NCI-H2196 treated with DMSO at 0.1 percent for 48 hours (cell line): ENCODE measurements at regions not wholly inside any gene's neighbourhood (a gene's known extent, or its start where the extent isn't known, plus 50 kb on each side); places are given as distances from the start of the nearest gene placed in this dataset.
"Not testable (repeated sequence)": the region's sequence is repeated elsewhere in the genome, so short reads cannot be mapped to it uniquely, and the experiment has no call there.

ENCODE experiments used
- DNase-seq: peaks from one replicate; lab custom pipeline; 2025; ENCODE audit not compliant: unreplicated experiment; lab: John Stamatoyannopoulos, UW

DNA sequence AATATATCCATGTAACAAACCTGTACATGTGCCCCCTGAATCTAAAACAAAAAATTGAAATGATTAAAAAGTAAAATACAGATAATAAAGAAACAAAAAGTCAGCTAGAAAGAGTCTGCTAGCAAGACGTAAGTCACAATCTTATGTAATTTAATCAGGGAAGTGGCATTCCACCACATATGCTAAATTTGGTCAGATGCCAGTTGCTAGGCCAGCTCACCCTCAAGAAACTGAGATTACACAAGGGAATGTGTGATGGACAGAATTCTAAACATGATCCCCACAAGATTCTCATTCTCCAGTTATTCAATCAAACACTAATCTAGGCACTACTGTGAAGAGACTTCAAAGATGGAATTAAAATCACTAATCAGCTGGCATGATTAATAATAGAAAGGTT lies 689.3 kb downstream of the CENPC start:
- DNase-seq = no peak

DNA sequence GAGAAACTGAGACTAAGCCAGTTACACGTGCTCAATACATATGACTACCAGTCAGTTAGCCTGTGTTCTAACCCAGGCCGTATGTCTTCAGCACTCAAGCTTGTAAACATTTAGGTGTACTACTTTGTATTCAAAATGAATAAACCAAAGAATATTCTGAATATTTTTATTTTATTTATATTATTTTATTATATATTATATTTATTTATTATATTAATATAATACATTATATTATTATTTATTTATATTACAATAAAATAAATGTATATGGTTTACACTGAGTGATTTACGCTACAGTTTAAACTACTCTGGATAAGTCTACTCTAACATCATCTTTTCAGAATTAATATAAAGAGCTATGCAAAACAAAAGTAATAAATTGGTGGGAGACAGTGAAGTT lies 691.5 kb downstream of the CENPC start:
- DNase-seq = no peak

DNA sequence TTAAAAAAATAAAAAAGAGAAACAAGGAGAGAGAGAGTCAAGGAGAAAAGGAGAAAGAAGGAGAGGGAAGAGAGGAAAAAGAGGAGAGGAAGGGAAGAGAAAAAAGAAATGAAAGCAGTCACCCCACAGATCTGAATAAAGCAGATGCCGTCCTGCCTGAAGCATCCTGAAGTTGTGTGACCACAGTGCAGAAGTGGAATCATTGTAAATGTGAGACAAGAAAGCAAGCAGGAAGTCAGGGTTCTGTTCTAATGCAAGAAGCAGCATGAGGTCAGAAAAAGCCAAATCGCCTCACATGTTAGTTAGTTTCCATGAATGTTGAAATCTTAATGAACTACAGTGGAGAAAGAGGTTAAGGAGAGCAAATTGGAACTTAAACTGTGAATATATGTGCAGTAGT lies 692.5 kb downstream of the CENPC start:
- DNase-seq = no peak

DNA sequence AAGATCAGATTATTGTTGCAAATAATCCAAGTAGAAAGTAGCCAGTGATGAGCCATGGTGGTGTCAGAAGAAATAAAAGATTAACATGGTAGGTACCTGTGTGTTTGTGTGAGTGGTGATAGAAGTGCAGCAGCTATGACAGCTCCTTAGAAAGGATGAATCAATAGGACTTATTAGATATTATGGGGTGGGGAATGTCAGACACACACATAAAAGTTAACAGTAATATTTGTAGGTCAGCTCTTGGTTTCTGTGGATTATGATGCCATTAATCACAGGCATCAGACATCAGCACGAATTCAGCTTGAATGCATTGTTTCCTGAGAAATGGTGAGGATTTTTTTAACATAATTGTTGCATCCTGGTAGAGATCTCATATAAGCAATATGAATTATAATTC lies 695.7 kb downstream of the CENPC start:
- DNase-seq = no peak

DNA sequence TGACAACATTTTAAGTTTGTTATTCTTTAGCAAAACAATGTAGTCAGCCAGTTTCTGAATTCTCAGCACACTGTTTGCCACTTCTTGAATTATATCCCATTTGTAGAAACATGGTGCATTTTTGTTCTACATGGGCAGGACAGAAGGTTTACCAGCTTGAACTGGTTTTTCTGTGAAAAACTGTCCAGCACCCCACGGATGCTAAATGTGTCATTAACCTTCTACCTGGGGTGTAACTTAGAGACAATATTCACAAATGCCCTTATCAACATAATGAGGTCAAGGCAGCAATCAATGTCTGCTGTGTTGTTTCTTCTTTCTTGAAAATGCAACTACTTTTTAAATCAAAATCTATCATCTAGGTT lies 702.6 kb downstream of the CENPC start:
- DNase-seq = no peak

DNA sequence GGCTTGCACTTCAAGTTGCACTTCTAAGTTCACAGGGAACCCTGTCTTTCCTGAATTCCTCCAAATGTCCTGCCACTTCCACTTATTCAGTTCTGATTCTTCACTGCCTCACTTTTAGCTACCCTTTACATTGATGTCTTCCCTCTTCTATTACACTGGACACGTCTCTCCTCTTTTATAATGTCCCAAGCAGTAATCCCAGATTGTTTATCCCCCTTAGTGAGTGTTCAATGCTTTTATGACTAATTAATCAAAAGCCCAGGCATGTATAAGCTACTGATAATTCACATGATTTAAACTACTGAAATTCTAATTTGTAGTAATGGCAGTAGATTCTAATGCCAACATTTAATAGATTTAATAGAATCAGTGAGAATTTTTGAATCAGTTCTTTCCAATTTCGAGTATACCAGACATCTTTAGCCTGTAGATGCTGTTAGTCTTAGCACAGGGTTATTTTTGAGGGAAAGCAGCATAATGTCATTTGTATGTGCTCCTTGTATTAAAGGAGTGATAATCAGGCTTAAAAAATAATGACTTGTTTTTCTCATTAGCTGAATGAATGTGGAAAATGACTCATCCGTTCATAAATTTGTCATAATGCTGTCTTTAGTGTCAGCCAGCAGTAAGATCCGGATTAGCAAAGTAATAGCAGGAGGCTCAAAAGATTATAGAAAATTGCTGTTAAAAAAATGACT lies 703.1 kb downstream of the CENPC start:
- DNase-seq = no peak

DNA sequence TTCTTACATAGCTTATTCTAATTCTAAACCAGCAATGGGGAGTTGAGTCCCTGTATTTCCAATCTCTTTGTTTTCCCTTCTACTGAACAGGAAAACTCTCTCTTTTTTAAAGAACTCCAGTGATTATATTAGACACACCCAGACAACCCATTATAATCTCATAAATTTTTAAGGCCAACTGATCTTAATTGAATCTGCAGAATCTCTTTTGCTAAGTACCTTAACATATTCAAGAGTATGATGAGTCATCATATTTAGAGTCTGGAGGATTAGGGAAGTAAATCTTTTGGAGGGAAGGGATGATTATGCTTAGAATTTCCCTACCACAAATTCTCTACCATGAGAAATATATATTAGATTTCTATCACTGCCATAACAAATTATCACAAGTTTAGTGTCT lies 705.1 kb downstream of the CENPC start:
- DNase-seq = no peak

DNA sequence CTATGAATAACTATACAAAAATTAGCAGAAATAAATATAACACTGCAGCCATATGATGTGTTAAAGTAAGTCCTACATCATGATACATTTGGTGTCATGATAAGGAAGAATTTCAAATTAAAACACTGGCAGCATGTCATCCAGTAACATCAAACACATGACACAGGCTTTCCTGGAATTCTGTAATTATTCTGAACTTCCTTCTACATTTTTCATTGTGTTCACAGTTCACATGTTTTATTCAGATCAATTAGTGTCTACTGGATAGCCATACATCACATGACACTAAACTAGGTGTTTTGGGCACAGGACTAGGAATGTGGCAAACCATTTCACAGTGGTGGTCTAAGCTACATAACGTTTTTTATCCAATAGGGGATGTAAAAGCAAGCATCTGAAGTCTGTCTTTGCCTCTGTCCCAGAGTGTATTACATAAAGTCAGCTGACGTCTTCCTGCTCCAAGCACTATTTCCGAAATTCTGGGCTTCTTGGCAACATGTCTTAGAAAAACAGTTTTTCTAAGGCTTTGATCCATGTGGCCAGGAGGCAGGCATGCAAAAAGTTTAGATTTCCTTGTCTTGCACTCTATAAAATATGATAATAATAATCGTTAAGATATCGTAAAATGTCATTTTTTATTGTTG lies 707.9 kb downstream of the CENPC start:
- no peak for DNase-seq

DNA sequence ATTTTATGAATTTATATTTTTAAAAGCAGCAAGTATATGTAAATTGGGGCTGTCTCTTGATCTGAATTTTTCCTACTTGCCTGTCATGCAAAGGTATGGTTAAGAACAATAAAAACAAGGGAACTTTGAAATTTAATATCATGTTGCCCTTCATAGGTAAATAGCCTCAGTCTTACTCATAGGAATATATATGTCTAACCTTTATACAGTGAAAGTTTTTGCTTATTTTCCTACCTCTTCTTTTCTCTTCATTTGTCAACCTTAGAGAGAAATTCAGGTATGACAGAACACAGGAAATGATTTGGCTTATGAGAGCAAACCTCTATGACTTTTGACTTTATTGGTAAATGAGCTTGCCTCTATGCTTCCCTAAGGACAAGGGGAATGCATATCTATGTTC lies 716.0 kb downstream of the CENPC start:
- no peak for DNase-seq

DNA sequence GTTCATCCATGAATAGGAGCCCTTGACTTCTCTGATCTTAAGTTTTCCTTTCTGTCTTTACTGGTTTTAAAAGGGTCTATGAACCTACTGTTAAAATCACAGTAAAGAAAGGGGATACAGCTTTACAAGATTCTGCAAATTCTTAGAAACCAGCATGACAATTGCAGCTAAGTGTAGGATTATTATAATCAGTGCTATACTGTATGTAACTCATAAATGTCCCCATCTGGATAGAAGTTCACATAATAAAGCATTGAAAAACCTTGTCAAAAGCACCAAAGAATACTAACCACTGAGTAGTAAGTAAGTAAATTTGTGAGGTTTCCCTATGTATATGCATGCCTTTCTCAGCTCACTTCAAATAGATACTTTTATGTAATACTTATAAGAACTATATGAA lies 724.6 kb downstream of the CENPC start:
- DNase-seq = no peak

DNA sequence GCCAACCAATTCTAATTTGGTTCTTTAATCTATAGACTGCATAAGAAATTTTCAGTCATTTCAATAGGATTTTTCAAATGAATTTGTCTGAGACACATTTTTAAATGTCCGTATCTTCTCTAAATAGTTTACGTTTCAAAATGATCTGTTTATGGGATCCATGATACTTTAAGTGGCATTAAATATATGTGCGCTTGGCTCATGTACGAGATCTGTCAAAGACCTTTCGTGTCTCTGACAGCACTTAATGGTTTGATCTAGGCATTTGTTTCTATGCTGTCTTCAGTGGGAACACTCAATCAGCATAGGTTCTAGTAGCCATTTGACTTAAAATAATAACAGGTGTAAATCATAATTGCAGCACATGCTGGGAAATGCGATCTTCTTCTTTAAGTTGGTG lies 731.0 kb downstream of the CENPC start:
- no peak for DNase-seq

DNA sequence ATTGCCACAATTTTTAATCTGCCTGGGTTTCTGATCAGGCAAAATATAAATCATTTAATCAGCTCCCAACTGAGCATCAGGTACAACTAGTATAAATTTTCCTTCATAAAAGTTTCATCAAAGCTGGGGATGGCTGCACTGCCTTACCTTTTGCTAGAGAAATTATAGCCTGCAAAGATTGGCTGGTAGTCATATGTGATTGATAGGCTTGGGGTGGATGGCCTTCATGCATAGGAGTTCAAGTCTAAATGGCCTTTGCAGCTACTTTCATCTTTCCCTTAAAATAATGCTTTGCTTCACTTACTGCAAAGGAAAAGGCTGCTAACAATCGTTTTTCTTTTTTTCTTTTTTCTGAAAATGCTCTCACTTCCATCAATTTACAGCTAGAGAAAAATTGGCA lies 739.7 kb downstream of the CENPC start:
- DNase-seq = no peak

DNA sequence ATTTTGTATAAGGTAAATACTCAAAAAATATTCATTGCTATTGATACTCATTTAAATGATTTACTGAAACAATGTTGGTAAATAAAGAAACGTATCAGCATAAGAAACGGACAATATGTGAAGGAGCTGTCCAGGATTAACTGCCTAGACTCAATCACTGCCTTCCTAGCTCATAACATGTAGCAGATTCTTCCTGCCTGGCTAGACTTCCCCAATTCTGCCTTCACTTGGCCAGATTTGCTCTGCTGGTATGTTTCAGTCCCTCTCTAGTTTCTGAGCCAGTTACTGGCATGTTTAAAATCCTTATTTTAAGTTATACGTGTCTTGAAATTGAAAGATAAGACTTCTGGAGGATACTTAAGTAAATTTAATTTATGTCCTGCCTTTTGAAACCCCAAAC lies 740.3 kb downstream of the CENPC start:
- no peak for DNase-seq

DNA sequence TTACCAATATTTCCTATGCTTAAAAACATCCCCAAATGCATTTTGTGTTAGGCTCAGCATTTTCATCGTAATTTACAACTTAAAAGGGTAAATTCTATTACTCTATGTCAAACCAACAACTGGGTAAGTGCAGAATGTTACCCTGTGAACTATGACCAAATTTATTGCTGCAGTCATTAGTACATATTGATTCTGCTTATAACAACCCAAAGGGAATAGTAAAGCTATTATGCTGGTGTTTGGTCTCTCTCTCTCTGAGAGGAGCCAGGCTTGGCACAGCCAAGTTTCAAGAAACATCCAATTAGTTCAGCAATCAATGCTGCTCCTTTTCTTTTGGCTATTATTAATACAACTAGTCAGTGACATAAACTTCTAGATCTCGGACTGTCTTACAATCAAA lies 747.7 kb downstream of the CENPC start:
- no peak for DNase-seq

DNA sequence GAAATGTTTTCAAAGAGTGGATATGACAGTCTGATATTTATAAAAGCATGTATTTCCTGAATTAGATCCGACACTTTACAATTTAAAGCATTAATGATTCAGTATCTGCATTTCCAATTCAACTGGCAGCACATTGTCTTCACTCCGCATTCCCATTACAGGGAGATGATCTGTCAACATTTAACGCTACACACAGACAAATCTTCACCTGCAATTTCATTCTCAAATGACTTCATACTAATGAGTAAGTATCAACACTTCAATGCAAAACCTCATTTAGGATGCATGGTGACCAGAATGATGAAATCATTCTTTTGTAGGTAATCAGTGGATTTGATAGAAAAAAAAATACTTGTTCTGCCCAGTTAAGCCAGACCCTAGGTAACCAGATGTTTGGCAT lies 749.6 kb downstream of the CENPC start:
- no peak for DNase-seq

DNA sequence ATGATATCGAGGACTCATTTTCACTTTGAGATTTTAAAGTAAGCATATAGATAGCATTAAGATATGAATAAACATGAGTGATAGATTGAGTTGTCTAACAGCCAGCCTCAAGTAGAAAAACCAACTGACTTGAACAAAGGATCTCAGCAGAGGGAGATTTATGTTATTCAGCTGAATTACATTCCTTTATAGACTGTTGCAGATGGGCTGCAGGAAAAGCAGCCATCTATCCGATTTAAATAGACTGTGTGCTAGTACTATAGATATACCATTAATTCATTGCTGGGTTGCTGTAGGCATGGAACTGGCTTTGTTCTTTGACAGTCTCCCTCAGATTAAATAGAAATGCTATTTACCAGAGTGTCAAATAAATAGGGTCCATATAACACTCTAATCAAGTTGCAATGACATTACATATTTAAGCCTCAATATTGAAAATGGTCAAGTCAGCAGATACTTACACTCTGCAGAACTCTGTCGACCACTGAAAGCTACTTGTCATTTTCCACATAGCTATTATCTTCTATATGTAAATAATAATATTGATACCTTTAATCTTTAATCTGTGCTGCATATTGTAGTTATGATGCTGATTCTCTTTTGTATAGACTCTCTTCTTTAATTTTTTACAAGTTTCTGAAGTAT lies 750.8 kb downstream of the CENPC start:
- no peak for DNase-seq

DNA sequence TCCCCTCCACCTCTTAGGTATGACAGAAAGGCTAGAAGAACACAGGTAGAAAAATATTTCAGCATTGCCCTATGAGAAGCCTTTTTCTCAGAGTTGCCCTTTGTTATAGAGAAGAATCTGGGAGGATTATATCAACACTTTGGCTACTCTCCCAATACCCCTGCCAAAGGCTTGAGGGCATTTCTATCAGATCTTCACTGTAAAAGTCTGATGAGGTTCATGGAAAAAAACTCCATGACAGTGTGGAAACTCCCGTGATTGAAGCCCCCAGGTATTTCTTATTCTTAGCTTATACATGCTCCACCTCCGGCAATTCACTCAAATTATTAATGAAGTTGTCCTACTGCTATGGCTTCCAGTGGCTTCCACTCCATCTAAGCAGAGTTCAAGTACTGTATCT lies 753.6 kb downstream of the CENPC start:
- DNase-seq = no peak

DNA sequence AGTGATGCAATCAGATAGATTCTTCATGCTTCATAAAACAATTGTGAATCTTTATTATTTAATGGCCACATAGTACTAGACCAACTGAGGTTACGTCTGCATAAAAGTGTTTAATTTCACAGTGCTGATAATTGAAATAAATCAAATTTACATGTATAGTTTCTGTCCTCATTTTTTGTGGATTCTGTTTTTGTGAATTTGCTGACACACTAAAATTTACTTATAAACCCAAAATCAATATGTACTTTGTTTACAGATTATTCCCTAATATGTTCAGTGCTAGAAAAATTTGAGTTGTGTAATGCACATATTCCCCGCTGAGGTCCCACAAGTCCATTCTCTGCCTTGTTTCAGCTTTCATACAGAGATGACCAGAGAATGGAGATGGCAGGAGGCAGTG lies 759.8 kb downstream of the CENPC start:
- no peak for DNase-seq

DNA sequence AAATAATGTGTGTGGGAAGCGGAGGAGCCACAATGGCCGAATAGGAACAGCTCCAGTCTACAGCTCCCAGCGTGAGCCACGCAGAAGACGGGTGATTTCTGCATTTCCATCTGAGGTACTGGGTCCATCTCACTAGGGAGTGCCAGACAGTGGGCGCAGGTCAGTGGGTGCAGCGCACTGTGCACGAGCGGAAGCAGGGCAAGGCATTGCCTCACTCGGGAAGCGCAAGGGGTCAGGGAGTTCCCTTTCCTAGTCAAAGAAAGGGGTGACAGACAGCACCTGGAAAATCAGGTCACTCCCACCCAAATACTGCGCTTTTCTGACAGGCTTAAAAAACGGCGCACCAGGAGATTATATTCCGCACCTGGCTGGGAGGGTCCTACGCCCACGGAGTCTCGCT lies 762.6 kb downstream of the CENPC start:
- not testable (repeated sequence) for DNase-seq

DNA sequence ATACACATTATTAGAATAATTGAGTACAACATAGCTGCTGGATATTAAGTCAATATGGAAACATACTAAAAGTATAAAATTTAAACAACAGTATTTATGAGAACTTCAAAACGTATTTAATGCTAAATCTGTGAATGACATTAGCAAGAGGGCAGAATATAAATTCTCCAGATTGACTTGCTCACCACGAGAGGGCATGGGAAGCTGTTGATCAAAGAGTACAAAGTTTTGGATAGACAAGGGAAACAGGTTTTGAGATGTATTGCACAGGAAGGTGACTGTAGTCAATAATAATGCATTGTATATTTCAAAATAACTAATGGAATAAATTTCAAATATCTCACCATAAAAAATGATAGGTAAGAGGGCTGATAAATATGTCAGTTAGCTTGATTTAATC lies 768.2 kb downstream of the CENPC start:
- no peak for DNase-seq

DNA sequence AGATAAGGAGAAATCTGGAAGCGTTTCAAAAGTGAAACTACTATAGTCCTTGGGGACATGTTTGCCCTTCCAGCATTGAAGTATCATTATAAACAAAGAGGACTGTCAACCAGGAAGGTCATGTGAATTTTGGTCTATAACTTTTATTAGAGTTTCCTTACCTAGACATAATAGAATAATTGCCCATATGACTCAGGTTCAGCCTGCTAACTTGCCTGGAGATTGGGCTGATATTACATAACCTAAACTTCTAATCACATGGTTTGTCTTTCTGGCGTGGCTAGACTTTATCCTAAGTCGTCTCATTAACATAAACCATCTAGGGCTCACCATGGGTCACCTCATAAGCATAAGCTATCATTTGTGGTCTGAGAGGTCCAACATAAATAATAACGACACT lies 775.9 kb downstream of the CENPC start:
- DNase-seq = no peak

DNA sequence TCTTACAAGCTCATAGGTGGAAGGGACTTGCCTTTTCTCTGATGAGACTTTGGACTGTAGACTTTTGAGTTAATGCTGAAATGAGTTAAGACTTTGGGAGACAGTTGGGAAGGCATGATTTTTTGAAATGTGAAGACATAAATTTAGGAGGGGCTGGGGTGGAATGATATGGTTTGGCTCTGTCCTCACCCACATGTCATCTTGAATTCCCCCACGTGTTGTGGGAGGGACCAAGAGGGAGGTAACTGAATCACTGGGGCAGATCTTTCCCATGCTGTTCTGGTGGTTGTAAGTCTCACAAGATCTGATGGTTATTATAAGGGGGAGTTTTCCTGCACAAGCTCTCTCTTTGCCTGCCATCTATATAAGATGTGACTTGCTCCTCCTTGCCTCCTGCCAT lies 777.9 kb downstream of the CENPC start:
- no peak for DNase-seq

DNA sequence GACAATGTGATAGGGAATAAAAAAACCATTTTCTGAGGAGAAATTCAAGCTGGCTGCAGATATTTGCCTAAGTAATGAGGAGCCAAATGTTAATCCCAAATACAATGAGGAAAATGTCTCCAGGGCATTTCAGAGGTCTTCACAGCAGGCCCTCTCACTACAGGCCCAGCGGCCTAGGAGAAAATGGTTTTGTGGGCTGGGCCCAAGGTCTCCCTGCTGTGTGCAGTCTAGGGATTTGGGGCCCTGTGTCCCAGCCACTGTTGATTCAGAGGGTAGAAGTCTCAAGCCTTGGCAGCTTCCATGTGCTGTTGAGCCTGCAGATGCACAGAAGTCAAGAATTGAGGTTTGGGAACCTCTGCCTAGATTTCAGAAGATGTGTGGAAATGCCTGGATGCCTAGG lies 778.7 kb downstream of the CENPC start:
- DNase-seq = no peak
